Neuronal stem cell (in vitro differentiated cells): ENCODE measurements at regions not wholly inside any gene's neighbourhood (a gene's known extent, or its start where the extent isn't known, plus 50 kb on each side); places are given as distances from the start of the nearest gene placed in this dataset.
"Not testable (repeated sequence)": the region's sequence is repeated elsewhere in the genome, so short reads cannot be mapped to it uniquely, and the experiment has no call there.

Experiments used
- DNase-seq: peaks from one replicate; pipeline ENCODE4 v3.0.0-alpha.2; 2013; ENCODE audit warnings: low spot score
- H2AFZ ChIP-seq: one replicate; pipeline ENCODE4 v1.6.1; 2013; ENCODE audit warnings: mild to moderate bottlenecking, low read length, inconsistent platforms
- H2AK5ac ChIP-seq: 2 replicates; pipeline ENCODE4 v1.6.1; 2013; ENCODE audit warnings: low read depth, mild to moderate bottlenecking, inconsistent platforms, low read length, moderate library complexity, mixed read lengths
- H2BK120ac ChIP-seq: 2 replicates; pipeline ENCODE4 v1.6.1; 2013; ENCODE audit warnings: low read depth, mild to moderate bottlenecking, inconsistent platforms, low read length, moderate library complexity, mixed read lengths
- H2BK12ac ChIP-seq: one replicate; pipeline ENCODE4 v1.6.1; 2013; ENCODE audit warnings: low read length, inconsistent platforms
- H2BK15ac ChIP-seq: 2 replicates; pipeline ENCODE4 v1.6.1; 2013; ENCODE audit warnings: mild to moderate bottlenecking, low read length, inconsistent platforms, mixed read lengths
- H2BK5ac ChIP-seq: one replicate; pipeline ENCODE4 v1.6.1; 2013; ENCODE audit warnings: inconsistent platforms, mild to moderate bottlenecking, low read length, moderate library complexity
- H3K14ac ChIP-seq: one replicate; pipeline ENCODE4 v1.6.1; 2013; ENCODE audit warnings: low read length, inconsistent platforms
- H3K18ac ChIP-seq: 2 replicates; pipeline ENCODE4 v1.6.1; 2013; ENCODE audit warnings: low read length, inconsistent platforms
- H3K23ac ChIP-seq: 2 replicates; pipeline ENCODE4 v1.6.1; 2013; ENCODE audit warnings: low read depth, mild to moderate bottlenecking, mixed read lengths, low read length, inconsistent platforms; ENCODE audit not compliant: poor library complexity
- H3K27ac ChIP-seq: replicated peaks from 3 replicates; pipeline ENCODE4 v1.5.1; 2013; ENCODE audit warnings: low read length, inconsistent platforms
- H3K27me3 ChIP-seq, 3 experiments: 2 replicates each; pipeline ENCODE4 v1.6.1; 2013; ENCODE audit warnings: low read length in 3 of 3, mild to moderate bottlenecking in 2 of 3, inconsistent platforms in 1 of 3, low read depth in 1 of 3, mixed read lengths in 1 of 3, moderate library complexity in 1 of 3; ENCODE audit not compliant: control insufficient read depth in 3 of 3, insufficient read depth in 3 of 3
- H3K36me3 ChIP-seq, 2 donors: replicated peaks in 1 of 2; 2 replicates each; pipeline ENCODE4 v1.6.1; 2013; ENCODE audit warnings: low read length in 2 of 2; ENCODE audit not compliant: control insufficient read depth in 2 of 2, insufficient read depth in 2 of 2
- H3K4ac ChIP-seq: 2 replicates; pipeline ENCODE4 v1.6.1; 2013; ENCODE audit warnings: inconsistent platforms, mild to moderate bottlenecking, low read length, moderate library complexity
- H3K4me1 ChIP-seq, 2 donors: 1 replicate in 1 of 2; 2 replicates in 1 of 2; pipeline ENCODE4 v1.6.1; 2013; ENCODE audit warnings: low read length in 2 of 2, low read depth in 1 of 2; ENCODE audit not compliant: control insufficient read depth in 2 of 2, insufficient read depth in 1 of 2
- H3K4me2 ChIP-seq: one replicate; pipeline ENCODE4 v1.6.1; 2013; ENCODE audit warnings: mild to moderate bottlenecking, low read length, inconsistent platforms; ENCODE audit not compliant: insufficient read depth, poor library complexity, severe bottlenecking
- H3K4me3 ChIP-seq, 2 donors: 2 replicates each; pipeline ENCODE4 v1.5.1; 2013; ENCODE audit warnings: low read length in 2 of 2, mild to moderate bottlenecking in 2 of 2, inconsistent platforms in 1 of 2, moderate library complexity in 1 of 2
- H3K79me1 ChIP-seq: one replicate; pipeline ENCODE4 v1.6.1; 2013; ENCODE audit warnings: low read depth, mild to moderate bottlenecking, inconsistent platforms, low read length, moderate library complexity
- H3K9ac ChIP-seq: one replicate; pipeline ENCODE4 v1.6.1; 2013; ENCODE audit warnings: mild to moderate bottlenecking, low read depth, low read length, inconsistent platforms; ENCODE audit not compliant: poor library complexity
- H3K9me3 ChIP-seq, 2 donors: replicated peaks in 1 of 2; 2 replicates each; pipeline versions ENCODE3 to v1.6.1; 2013; ENCODE audit warnings: low read length in 2 of 2, mild to moderate bottlenecking in 2 of 2, inconsistent platforms in 1 of 2, low read depth in 1 of 2, mixed read lengths in 1 of 2, moderate library complexity in 1 of 2; ENCODE audit not compliant: control insufficient read depth in 2 of 2, insufficient read depth in 1 of 2
- H4K8ac ChIP-seq: one replicate; pipeline ENCODE4 v1.6.1; 2013; ENCODE audit warnings: low read depth, mild to moderate bottlenecking, inconsistent platforms, low read length, moderate library complexity
- H4K91ac ChIP-seq: one replicate; pipeline ENCODE4 v1.6.1; 2013; ENCODE audit warnings: low read length, low read depth, mild to moderate bottlenecking, inconsistent platforms; ENCODE audit not compliant: poor library complexity
- whole genome bisulfite sequencing, 2 donors: extraction: QIAGEN DNeasy Blood & Tissue Kit; methylation state at CpG; one replicate each; pipeline ENCODE4 v1.1.7; 2013; ENCODE audit warnings: missing lambda C conversion rate in 2 of 2, mixed read lengths in 1 of 2; ENCODE audit not compliant: insufficient read length in 2 of 2, insufficient replicate concordance in 1 of 2; ENCODE audit errors: extremely low coverage in 2 of 2; 5-methylcytosine and 5-hydroxymethylcytosine counted together

- Histone ChIP-seq H2BK12ac (no peak overlapping the region), H2BK120ac (no peak overlapping the region), H3K4me2 (no peak overlapping the region), H2AFZ (no peak overlapping the region), H3K27me3 (no peaks in the 10 kb centered on the region), H2AK5ac (no peak overlapping the region), H2BK5ac (no peak overlapping the region), H4K8ac (no peak overlapping the region), H3K4me3 (no peak overlapping the region), H3K23ac (no peak overlapping the region), H3K27ac (no peak overlapping the region), H3K4me1 (no peaks in the 10 kb centered on the region), H4K91ac (no peak overlapping the region), H2BK15ac (no peak overlapping the region), H3K79me1 (no peaks in the 10 kb centered on the region), H3K4ac (no peak overlapping the region), H3K14ac (no peak overlapping the region), H3K9ac (no peak overlapping the region), H3K36me3 (no peaks in the 10 kb centered on the region), H3K18ac (no peak overlapping the region), H3K9me3 (no peaks in the 10 kb centered on the region)
- no CpG with 5 or more reads among the region's 2 CpGs for WGBS, 2 donors
- no peak for DNase-seq
These were observed 84.5 kb upstream of the SAMSN1 start for GRCh38 chr21:14630556-14631069.

- H3K18ac ChIP-seq: no peak overlapping the region
- no peak overlapping the region for H2AK5ac ChIP-seq
- H3K4ac ChIP-seq: no peak overlapping the region
- no peak overlapping the region for H2AFZ ChIP-seq
- no peak overlapping the region for H3K27ac ChIP-seq
- no CpG with 5 or more reads among the region's 5 CpGs for WGBS, 2 donors
- H2BK12ac ChIP-seq: no peak overlapping the region
- H3K14ac ChIP-seq: no peak overlapping the region
- no peak overlapping the region for H2BK5ac ChIP-seq
- no peak overlapping the region for H4K91ac ChIP-seq
- no peak overlapping the region for H4K8ac ChIP-seq
- H3K9me3 ChIP-seq: no peaks in the 10 kb centered on the region
- H3K4me3 ChIP-seq: no peak overlapping the region
- no peaks in the 10 kb centered on the region for H3K79me1 ChIP-seq
- no peaks in the 10 kb centered on the region for H3K4me1 ChIP-seq
- H3K23ac ChIP-seq: no peak overlapping the region
- H3K27me3 ChIP-seq: no peaks in the 10 kb centered on the region
- H3K9ac ChIP-seq: no peak overlapping the region
- no peak overlapping the region for H2BK15ac ChIP-seq
- no peak overlapping the region for H2BK120ac ChIP-seq
- DNase-seq: no peak
- H3K4me2 ChIP-seq: no peak overlapping the region
- H3K36me3 ChIP-seq: no peaks in the 10 kb centered on the region
These were observed 83.3 kb upstream of the SAMSN1 start for GRCh38 chr21:14629461-14629860.

- H3K14ac ChIP-seq, H2BK5ac ChIP-seq, H3K23ac ChIP-seq: not testable (repeated sequence)
These were observed 77.0 kb upstream of the SAMSN1 start for GRCh38 chr21:14623079-14623478.

GRCh38 chr21:14620152-14620551 is 74.0 kb upstream of the SAMSN1 start:
- Histone ChIP-seq H3K14ac (no peak overlapping the region), H3K4me3 (no peak overlapping the region), H4K8ac (no peak overlapping the region), H3K18ac (no peak overlapping the region), H2BK15ac (no peak overlapping the region), H2AFZ (no peak overlapping the region), H3K9me3 (no peaks in the 10 kb centered on the region), H3K79me1 (no peaks in the 10 kb centered on the region), H2BK12ac (no peak overlapping the region), H3K4me2 (no peak overlapping the region), H3K4me1 (no peaks in the 10 kb centered on the region), H3K9ac (no peak overlapping the region), H3K23ac (no peak overlapping the region), H4K91ac (no peak overlapping the region), H2BK5ac (no peak overlapping the region), H3K27me3 (no peaks in the 10 kb centered on the region), H3K4ac (no peak overlapping the region), H2AK5ac (no peak overlapping the region), H3K36me3 (no peaks in the 10 kb centered on the region), H2BK120ac (no peak overlapping the region), H3K27ac (no peak overlapping the region)
- no peak for DNase-seq
- no CpG with 5 or more reads among the region's 2 CpGs for WGBS, 2 donors

More at GRCh38 chr21:14623079-14623478, 77.0 kb upstream of the SAMSN1 start:
- H3K18ac ChIP-seq, H3K4me1 ChIP-seq, H3K27ac ChIP-seq, H3K9me3 ChIP-seq, H3K9ac ChIP-seq, H3K4me3 ChIP-seq, H2BK12ac ChIP-seq, H4K91ac ChIP-seq, H2AK5ac ChIP-seq, H3K4ac ChIP-seq, H2BK120ac ChIP-seq, H3K36me3 ChIP-seq, H2AFZ ChIP-seq, H3K79me1 ChIP-seq, DNase-seq, H4K8ac ChIP-seq, H3K27me3 ChIP-seq, H2BK15ac ChIP-seq, H3K4me2 ChIP-seq: not testable (repeated sequence)
- WGBS, 2 donors: no CpG with 5 or more reads among the region's 3 CpGs
